NCI-H345 treated with DMSO at 0.1 percent for 48 hours (cell line): ENCODE measurements at regions not wholly inside any gene's neighbourhood (a gene's known extent, or its start where the extent isn't known, plus 50 kb on each side); places are given as distances from the start of the nearest gene placed in this dataset.

ENCODE experiments used
- DNase-seq: peaks from one replicate; lab custom pipeline; 2025; ENCODE audit not compliant: unreplicated experiment; lab: John Stamatoyannopoulos, UW

DNA sequence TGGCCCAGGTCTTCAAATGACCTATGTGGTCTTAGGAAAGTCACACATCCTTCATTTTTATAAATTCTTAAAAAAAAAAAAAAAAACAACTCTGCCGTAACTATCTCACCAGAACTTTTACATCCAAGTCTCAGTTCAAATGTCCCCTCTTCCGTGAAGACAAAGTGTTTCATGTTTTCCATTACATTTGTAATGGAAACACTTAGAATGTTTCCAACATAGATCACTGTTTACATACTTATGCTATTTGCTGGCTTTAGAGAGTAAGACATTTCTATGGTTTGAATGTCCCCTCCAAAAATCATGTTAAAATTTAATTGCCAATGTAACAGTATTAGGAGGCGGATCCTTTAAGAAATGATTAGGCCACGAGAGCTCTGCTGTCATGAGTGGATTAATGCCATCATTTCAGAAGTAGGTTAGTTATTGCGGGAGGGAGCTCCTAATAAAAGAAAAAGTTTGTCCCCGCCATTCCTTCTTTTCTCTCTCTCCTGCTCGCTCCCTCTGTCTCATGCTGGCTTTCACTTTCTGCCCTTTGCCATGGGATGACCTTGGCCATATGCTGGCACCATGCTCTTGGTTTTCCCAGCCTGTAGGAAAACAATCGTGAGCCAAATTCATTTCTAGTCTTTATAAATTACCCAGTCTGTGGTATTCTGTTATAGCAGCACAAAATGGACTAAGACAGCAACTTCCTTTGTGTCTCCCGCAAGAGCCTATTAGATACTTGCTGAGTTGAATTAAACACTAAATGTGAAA is 887.8 kb upstream of the SOX9 start:
- DNase-seq = no peak

DNA sequence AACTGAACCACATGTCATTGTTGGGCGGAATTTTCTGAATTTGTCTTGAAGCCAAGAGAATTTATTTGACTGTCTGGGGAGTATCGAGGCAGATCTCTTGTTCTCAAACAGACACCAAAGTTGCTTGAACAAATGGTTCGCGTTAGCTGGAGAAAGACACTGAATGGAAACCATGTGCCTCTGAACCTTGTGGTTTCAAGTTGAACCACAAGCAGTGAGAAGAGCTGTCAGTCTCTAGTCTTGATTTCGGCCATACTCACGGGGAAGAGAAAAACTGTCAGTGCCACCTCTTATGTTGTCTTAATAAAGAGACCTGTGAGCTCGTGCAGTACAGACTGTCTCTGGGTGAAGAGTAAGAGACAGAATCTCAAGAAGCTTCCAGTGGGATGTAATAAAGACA is 886.5 kb upstream of the SOX9 start:
- no peak for DNase-seq

DNA sequence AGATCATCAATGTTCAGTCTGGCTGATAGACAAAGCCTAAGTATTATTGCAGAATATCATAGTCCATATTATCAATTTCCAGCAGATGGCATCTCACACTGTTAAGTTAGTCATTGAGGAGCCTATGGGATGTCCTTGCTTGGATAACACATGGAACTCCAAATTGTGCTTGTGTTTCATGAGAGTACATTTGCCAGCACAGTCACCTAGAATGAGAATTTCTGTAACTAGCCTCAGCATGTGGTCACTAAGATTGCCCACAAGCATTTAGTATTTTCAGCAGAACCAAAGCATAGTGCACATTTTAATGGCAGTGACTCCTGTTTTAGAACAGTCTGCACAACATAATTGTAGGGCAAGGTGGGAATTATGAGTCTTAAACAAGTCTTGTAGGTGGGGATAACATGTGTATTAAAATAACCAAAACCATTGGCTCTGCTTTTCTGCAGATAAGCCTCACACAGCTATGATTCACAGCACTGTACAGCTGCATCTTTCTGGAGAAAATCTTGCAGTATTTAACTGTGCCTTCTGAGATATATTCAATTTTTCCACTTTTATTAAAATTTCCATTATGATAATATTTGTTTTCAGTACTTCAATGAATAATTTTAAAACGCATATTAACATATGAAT is 882.8 kb upstream of the SOX9 start:
- DNase-seq = no peak

DNA sequence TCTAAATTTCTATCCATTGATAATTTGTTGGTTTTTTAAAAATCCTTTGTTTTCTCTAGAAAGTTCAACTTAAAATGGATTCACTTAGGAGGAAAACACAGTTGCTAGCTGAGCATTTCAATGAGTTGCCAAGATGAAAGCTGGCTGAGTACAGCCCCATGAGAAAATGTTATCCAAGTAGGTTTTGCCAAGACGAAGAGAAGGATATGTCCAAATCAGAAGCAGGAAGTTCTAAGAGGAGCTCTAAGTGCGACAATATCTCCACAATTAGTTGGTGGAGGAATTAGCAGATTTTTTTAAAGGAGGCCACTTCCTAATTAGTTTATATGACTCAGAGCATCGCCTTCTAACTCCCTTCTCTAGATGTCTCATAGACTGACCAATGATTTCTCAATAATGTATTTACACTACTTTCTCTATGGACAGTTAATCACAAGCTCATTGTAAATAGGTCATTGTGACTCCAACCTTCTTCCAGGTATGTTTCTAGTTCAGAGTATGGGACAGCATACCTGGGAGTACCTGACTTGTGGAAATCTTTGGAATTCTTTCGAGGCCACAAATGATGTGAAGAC is 873.3 kb upstream of the SOX9 start:
- DNase-seq = no peak

DNA sequence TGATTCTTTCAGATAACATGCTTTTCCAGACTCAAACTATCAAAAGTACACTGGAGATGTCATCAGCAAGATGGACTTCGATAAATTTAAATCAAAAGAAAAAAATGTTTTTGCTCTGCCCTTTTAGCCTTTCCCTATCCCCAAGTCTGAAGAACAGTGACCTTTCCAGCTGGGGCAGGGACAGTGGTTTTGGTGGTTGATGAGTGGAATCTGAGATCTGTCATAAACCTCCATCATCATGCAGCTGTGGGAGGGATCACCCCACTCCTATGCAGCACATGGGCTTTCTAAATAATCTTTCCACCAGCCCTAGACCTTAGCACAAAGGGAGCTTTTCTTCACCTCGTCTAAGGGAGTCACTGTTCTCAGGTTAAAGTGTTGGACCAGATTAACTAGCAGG is 869.5 kb upstream of the SOX9 start:
- DNase-seq = no peak

DNA sequence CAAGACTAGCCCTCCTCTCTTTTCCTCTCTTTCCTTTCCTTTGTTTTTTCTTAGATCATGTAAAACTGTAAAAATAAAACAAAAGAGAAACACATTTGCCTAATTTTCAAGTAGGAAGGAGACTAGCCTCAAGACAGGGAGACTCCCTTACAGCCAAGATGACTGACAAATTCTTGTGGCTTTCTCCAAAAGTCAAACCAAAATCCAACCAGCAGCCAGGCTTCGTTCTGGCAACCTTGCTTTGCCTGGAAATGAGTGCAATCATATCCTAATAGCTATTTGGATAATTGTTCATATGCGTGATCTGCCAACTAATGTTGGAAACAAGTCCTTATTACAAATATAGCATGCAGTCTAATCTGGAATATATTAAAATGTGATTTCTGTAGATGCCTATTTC is 868.9 kb upstream of the SOX9 start:
- no peak for DNase-seq

DNA sequence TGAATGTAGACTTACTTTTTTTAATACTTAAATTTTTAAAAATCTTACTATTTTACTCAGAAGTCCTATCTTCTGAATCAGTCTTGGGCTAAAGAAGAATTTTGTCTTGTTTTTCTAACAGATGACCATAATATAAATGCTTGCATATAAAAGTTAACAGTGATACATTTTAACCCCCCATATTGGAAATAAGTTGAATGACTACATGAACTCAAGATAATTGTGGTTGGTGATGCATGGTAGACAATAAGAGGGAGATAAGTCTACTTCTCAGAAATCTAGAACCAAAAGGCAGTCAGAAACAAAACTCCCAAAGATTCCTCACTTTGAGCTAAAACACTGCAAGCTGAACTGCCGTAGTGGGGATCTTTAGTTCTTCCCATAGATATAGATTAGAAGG is 868.4 kb upstream of the SOX9 start:
- no peak for DNase-seq

DNA sequence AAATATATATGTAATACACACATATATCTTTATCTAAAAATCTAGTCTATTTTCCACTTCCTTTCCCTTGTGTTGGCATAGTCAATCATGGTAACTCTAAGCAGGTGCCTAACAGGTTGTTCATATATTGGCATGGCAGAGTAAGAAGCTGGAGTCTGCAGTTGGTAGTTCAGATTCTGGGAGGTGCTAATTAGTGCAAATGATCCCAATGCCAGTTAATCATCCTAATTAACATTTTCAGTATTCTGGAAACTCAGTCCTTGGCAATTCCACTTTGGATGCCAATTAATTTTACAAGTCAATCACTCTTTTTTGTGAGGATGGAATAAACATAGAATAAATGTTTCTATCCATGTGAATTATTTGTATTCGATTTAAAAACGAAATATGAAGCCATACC is 863.7 kb upstream of the SOX9 start:
- no peak for DNase-seq

DNA sequence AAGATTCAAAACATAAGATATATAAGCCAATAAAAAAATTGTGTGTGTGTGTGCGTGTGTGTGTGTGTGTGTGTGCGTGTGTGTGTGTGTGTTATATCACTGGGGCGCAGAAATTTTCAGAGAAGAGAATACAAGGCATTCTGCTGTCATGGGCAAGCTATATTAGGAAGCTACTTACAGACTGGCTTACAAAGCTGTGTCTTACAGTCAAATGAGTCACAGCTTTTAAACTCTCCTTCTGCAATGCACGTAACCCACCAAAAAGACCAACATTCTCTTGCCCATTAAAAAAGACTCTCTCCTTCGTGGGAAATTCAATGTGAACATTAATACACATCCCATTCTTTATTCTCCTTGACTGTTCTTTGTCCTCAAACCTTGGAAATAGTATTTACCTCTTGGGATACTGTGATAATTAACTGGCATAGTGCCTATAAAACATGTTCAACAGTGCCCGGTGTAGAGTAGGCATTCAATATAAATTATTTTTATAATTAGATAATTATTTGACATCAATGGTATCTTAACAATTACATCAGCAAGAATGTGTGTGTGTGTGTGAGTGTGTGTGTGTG is 860.4 kb upstream of the SOX9 start:
- no peak for DNase-seq

DNA sequence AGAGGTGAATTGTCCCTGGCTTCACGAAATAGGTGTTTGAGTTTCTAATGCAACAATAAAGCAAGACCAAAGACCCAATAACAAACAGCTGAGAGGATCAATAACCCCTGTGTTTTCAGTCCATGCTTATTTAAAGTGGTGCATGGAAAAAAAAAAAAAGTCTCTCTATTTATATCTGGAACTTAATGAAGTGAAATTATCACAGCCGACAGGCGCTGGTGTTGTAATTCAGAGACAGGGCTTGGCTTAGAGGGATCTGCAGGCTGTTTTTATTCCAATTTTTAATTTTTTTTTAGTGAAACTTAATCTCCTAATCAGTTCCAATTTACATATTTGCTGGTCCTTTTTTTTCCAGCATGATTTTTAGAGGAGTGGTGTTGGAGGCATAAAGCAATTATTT is 858.2 kb upstream of the SOX9 start:
- DNase-seq = no peak

DNA sequence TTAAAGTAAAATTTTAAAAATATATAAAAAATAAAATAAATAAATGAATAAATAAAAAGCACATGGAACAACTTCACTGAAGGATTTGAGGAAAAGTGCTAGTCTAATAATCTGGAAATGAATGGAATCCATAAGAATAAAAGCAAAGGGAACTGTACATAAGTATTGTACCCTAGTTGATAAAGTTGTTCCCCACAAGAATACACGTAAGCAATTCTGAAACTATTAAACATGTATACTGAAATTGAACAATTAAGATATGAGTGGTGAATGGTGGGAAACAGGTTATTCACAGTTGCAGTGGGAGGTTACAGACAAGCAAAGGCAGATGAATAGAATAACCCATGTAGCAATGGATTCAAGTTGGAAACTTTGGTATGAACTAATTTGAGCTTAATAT is 853.2 kb upstream of the SOX9 start:
- no peak for DNase-seq

DNA sequence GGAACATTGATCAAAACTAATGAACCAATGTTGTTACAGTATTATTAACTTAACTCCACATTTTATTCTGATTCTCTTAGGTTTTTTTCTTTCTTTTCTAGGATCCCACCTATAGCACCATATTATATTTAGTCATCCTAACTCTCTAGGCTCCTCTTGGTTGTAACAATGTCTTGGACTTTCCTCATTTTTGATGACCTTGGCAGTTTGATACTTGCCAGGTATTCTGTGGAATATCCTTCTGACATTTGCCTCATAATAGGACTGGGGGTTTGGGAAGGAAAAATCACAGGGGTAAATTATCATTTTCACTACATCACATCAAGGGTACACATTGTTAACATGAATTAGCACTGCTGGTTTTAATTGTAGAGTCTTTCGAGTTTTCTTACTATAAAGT is 851.6 kb upstream of the SOX9 start:
- no peak for DNase-seq

DNA sequence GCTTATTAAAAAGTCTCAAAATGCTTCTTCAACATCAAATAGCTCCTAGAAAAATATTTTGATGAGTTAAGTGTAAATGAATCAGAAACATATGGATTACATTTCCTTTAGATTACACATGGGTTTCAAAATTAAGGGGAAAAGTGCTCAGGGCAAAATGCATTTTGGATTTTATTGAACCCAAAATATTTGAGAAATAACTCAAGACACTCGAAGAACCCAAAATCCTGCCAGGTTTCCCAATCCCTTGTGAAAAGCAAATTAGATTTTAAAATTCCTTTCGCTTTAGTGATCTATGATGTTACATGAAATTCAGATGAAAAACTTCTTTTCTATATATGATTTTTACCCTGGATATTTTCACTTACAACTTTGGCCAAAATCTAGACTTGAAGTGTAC is 847.4 kb upstream of the SOX9 start:
- no peak for DNase-seq

DNA sequence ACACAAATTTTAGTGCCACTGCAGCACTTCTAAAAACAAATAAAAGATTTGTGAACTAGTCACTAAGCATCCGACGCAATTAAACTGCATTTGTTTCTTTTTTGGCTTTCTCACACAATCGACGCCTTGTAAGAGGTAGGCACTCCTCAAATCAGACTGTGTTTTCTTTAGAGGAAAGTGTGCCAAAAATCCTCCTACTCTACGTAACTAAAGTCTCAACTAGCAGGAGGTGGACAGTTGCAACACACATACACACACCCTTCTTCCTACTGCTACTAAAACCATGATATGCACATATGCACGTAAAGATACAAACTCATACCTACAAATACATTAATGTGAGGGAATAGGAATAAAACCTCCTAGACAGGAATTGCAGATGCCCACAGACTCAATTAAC is 844.7 kb upstream of the SOX9 start:
- no peak for DNase-seq

DNA sequence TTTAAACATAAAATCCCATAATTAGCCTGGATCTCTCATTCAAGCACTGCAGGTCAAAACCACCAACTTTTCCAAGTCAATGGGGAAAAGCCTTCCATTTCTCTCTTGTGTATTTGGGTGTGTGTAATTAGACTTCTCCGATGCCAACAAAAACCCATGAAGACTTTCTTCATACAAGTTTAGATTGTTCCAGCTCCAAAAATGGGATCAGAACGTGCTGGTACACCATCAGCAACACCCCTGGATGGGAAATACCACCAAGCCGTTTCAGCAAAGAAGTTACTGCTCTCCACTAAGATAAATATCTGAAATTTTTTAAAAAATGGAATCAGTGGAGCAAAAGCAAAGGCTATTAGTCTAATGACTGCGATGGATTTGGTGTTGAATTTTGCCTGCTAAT is 837.3 kb upstream of the SOX9 start:
- DNase-seq = no peak

DNA sequence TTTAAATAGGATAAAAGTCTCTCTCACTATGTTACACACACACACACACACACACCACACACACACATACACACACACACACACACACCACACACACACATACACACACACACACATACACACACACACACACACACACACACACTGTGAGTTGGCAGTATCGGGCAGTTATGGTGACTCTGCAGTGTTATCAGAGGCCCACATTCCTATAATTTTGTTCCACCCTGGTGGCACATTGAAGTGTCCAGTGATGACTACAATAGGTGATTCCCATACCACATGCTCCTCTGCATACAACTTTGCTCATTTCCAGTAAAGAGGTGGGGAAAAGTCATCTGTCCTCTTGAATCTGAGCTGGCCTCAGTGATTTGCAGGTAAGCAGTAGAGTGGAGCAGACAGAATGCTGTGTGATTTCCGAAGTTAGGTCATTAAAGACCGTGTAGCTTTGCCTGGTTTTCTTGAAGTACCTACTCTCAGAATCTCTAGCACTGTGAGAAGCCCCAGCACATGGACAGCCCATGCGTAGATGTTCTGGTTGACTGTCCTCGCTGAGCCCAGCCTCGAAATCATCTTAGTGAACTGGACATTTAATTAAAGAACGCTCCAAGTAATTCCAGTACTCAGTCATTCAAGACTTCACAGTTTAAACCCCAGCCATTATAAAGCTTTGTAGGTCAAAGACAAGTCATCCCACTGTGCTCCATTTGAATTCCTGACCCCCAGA is 836.6 kb upstream of the SOX9 start:
- no peak for DNase-seq

DNA sequence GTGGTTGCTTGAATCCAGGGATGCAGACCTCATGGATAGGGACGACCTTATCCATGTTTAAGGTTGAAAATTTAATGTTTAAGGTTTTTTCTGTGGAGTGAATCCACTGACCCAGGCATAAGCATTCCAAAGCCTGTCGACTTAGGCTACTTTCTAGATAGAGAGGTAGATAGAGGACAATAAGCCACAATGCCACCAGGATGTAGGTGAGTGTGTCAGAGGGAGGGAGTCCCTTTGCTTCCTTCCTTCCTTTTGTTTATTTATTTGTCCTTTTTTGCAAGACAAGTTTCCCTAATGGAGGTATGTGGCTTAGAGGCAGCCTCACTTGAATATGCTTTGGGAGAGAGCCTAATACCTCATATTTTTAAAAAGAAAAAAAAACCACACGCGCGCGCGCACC is 834.2 kb upstream of the SOX9 start:
- no peak for DNase-seq

DNA sequence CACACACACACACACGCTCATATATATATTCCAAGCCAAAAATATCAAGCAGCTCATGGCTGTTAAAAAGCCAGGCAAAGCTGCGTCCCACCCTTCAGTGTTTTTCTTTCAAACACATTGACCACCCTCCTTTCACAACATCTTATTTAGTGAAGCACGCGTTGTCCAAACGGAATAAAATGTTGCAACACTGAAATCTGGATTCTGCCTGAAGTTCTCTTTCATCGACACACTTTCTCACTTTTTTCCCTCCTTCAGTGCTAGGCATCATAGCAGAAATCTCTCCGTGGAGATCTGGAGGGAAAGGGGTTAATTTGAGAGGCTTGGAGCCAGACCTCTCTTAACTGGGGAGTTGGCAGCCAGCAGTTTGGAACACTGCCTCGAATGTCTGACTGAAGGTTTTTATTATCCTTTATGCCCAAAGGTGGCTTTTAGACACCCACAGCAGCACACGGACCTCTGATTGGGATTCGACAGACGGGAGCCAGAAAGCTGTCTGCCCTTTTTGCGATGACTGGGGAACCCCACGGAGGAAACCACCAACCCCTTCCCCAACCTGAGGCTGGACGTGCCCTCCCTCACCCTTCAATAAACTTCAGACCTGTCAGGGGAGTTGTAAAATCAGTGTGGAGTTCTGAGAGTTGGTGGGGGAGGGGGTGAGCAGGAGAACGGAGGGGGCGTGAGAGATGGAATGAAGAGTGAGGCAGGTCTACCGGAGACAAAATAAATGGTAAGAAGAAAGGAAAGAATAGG is 833.6 kb upstream of the SOX9 start:
- no peak for DNase-seq

DNA sequence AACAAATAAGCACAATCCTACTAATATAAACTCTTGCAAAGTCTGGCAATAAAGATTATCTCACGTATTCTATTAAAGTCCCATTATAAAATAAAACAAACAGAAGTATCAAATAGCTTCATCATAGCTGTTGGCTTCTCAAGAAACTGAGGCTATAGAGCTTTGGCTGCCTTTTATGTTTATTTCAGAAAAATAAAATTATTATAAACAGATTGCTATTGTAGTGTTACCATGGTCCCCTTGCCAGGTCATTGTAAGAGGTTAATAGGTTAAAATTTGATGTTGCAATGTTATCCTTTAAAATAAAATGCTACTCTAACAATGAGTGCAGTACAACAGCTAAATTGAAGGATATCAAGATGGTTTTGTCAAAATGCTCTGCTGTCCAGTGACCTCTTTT is 828.8 kb upstream of the SOX9 start:
- DNase-seq = no peak

DNA sequence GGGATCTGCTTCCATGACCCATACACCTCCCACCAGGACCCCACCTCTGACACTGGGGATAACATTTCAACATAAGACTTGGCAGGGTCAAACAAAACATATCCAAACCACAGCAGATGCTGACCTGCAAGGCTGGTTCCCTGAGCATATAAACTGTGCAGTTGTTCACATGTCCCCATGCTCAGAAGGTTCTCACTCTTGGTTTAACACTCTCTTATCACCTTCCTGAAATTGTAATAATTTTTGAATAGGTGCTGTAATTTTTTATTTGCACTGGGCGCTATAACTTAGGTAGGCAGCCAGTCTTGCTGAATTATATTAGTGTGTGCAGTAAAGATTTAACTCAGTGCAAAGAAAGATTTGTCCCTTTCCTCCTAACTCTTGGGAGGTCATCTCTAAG is 824.8 kb upstream of the SOX9 start:
- no peak for DNase-seq

DNA sequence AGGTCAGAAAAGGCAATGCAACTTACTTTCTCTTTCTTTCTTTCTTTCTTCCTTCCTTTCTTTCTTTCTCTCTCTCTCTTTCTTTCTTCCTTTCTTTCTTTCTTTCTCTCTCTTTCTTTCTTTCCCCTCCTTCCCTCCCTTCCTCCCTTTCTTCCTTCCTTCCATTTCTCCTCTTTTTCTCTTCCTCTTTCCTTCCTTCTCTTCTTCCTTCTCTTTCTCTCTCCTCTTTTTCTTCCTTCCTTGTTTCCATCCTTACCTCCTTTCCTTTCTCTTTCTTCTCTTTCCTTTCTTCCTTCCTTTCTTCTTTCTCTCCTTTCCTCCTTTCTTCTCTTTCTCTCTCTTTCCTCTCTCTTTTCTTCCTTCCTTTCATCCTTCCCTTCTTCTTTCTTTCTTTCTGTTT is 819.8 kb upstream of the SOX9 start:
- no peak for DNase-seq
